PC-3 (cell line): ENCODE measurements at regions not wholly inside any gene's neighbourhood (a gene's known extent, or its start where the extent isn't known, plus 50 kb on each side); places are given as distances from the start of the nearest gene placed in this dataset.

ENCODE experiments used
- ATAC-seq: fragments of 200-7000 bp; cut with Tn5 transposase; 2 replicates; pipeline ENCODE4 v1.9.1; 2020; ENCODE audit warnings: mild to moderate bottlenecking, moderate library complexity
- BruUV-seq: library from RNA; stranded (reverse); fragments of 400-500 nt; replicated peaks from 2 replicates; lab custom pipeline; 2021; lab: Mats Ljungman, UMichigan
- CTCF ChIA-PET: fragments of 300-600 bp; sonication (Branson Sonifier 250); formaldehyde crosslinking; loops from one replicate; lab custom pipeline; 2022; ENCODE audit warnings: antibody characterized with exemption; lab: Charles Lee
- POLR2A ChIA-PET: fragments of 300-600 bp; sonication (Branson Sonifier 250); formaldehyde crosslinking; loops from one replicate; lab custom pipeline; 2022; ENCODE audit warnings: antibody characterized with exemption; ENCODE audit not compliant: unreplicated experiment; lab: Charles Lee
- DNase-seq: peaks from one replicate; pipeline ENCODE4 v3.0.0-alpha.2; 2015
- H2AFZ ChIP-seq: fragments of 300-600 bp; sonication (generic); 2 replicates; pipeline ENCODE4 v1.6.0; 2016; ENCODE audit warnings: antibody characterized with exemption, low read length
- H3F3A ChIP-seq: fragments of 300-600 bp; sonication (generic); one replicate; pipeline ENCODE4 v1.6.0; 2017; ENCODE audit warnings: antibody characterized with exemption, low read length, control low read depth, mild to moderate bottlenecking; ENCODE audit not compliant: unreplicated experiment
- H3K27ac ChIP-seq: fragments of 300-600 bp; sonication (generic); 2 replicates; pipeline ENCODE4 v1.5.1; 2016; ENCODE audit warnings: mild to moderate bottlenecking, low read length
- H3K27me3 ChIP-seq: fragments of 300-600 bp; sonication (generic); 2 replicates; pipeline ENCODE4 v1.6.1; 2016; ENCODE audit warnings: low read length, mixed read lengths
- H3K36me3 ChIP-seq: fragments of 300-600 bp; sonication (generic); 2 replicates; pipeline ENCODE4 v1.6.1; 2016; ENCODE audit warnings: low read depth, mixed run types, low read length, mixed read lengths
- H3K4me1 ChIP-seq: fragments of 300-600 bp; sonication (generic); 2 replicates; pipeline ENCODE4 v1.5.1; 2016; ENCODE audit warnings: low read length; ENCODE audit not compliant: insufficient read depth
- H3K4me2 ChIP-seq: fragments of 300-600 bp; sonication (generic); 2 replicates; pipeline ENCODE4 v1.6.0; 2016; ENCODE audit warnings: low read length
- H3K4me3 ChIP-seq: fragments of 300-600 bp; sonication (generic); 2 replicates; pipeline ENCODE4 v1.5.1; 2016; ENCODE audit warnings: mild to moderate bottlenecking, low read length, mixed read lengths
- H3K79me2 ChIP-seq: fragments of 300-600 bp; sonication (generic); 2 replicates; pipeline ENCODE4 v1.6.1; 2017; ENCODE audit warnings: low read length, mixed read lengths
- H3K9ac ChIP-seq: fragments of 300-600 bp; sonication (generic); 2 replicates; pipeline ENCODE4 v1.6.0; 2016; ENCODE audit warnings: mild to moderate bottlenecking, low read length
- H3K9me2 ChIP-seq: fragments of 300-600 bp; sonication (generic); replicated peaks from 2 replicates; pipeline ENCODE4 v1.6.1; 2016; ENCODE audit warnings: mixed run types, low read length, mixed read lengths
- H3K9me3 ChIP-seq: fragments of 300-600 bp; sonication (generic); 2 replicates; pipeline ENCODE4 v1.6.1; 2016; ENCODE audit warnings: low read length, mixed read lengths
- H4K20me1 ChIP-seq: fragments of 300-600 bp; sonication (generic); 2 replicates; pipeline ENCODE4 v1.6.1; 2016; ENCODE audit warnings: low read length, mixed read lengths
- CTCF ChIP-seq: fragments of 300-600 bp; sonication (generic); conservative IDR thresholded peaks from 2 replicates; pipeline ENCODE4 v1.5.1; 2017; ENCODE audit warnings: antibody characterized with exemption, low read depth, mild to moderate bottlenecking, low read length
- EZH2 ChIP-seq: fragments of 300-600 bp; sonication (generic); IDR thresholded peaks from one replicate; pipeline ENCODE4 v1.6.1; 2017; ENCODE audit warnings: antibody characterized with exemption, mild to moderate bottlenecking, low read length; ENCODE audit not compliant: unreplicated experiment
- EZH2phosphoT487 ChIP-seq: fragments of 300-600 bp; sonication (generic); IDR thresholded peaks from 2 replicates; pipeline ENCODE4 v1.6.1; 2018; ENCODE audit warnings: mild to moderate bottlenecking, antibody characterized with exemption, low read length, borderline replicate concordance
- intact Hi-C: fragments of 100-400 bp; cut with micrococcal nuclease; formaldehyde crosslinking; loops from 2 replicates; pipeline ENCODE4 v1.9.0; 2023

- Histone ChIP-seq H3K27me3 (peaks cover 32% of the 10 kb centered on the region), H3K4me3 (no peak overlapping the region), H2AFZ (no peak overlapping the region), H3K9me2 (no peaks in the 10 kb centered on the region), H3K79me2 (no peaks in the 10 kb centered on the region), H3K36me3 (no peaks in the 10 kb centered on the region), H3K9ac (no peak overlapping the region), H3K27ac (no peak overlapping the region), H4K20me1 (no peaks in the 10 kb centered on the region), H3K4me2 (no peak overlapping the region), H3F3A (no peaks in the 10 kb centered on the region), H3K9me3 (no peaks in the 10 kb centered on the region), H3K4me1 (no peaks in the 10 kb centered on the region)
- ATAC-seq (no peak), DNase-seq (no peak)
- intact Hi-C loops = no loop called here
- CTCF ChIA-PET = no interaction called here
- POLR2A ChIA-PET = no interaction called here
- TF ChIP-seq CTCF (no peak), EZH2phosphoT487 (no peak)
- BruUV-seq = no TSS peak
Observed at GRCh38 chr7:35380739-35381224, 126.9 kb upstream of the TBX20 start.

- H3K27ac ChIP-seq = no peak overlapping the region
- ATAC-seq (no peak), DNase-seq (no peak)
- H4K20me1 ChIP-seq = no peaks in the 10 kb centered on the region
- no peaks in the 10 kb centered on the region for H3K9me2 ChIP-seq
- TF ChIP-seq CTCF = no peak
- TF ChIP-seq EZH2 = no peak
- no peak for TF ChIP-seq EZH2phosphoT487
- no TSS peak for BruUV-seq
- no peak overlapping the region for H3K9ac ChIP-seq
- H3K27me3 ChIP-seq = peaks cover 45% of the 10 kb centered on the region
- no peaks in the 10 kb centered on the region for H3K79me2 ChIP-seq
- H3K4me2 ChIP-seq = no peak overlapping the region
- ChIA-PET POLR2A (no interaction called here), CTCF (no interaction called here)
- intact Hi-C loops = no loop called here
- H2AFZ ChIP-seq = no peak overlapping the region
- no peaks in the 10 kb centered on the region for H3K4me1 ChIP-seq
- H3K9me3 ChIP-seq = no peaks in the 10 kb centered on the region
- H3F3A ChIP-seq = no peaks in the 10 kb centered on the region
- no peaks in the 10 kb centered on the region for H3K36me3 ChIP-seq
- no peak overlapping the region for H3K4me3 ChIP-seq
Observed at GRCh38 chr7:35379481-35379880, 125.6 kb upstream of the TBX20 start.

- DNase-seq = no peak
- no peaks in the 10 kb centered on the region for H3F3A ChIP-seq
- H3K27ac ChIP-seq = no peak overlapping the region
- TF ChIP-seq CTCF = no peak
- TF ChIP-seq EZH2phosphoT487 = no peak
- no peak for TF ChIP-seq EZH2
- no peak overlapping the region for H2AFZ ChIP-seq
- H3K79me2 ChIP-seq = no peaks in the 10 kb centered on the region
- H3K9me2 ChIP-seq = no peaks in the 10 kb centered on the region
- POLR2A ChIA-PET = no interaction called here
- H3K4me2 ChIP-seq = no peak overlapping the region
- H3K9ac ChIP-seq = no peak overlapping the region
- no peak for ATAC-seq
- H3K4me3 ChIP-seq = no peak overlapping the region
- H3K36me3 ChIP-seq = no peaks in the 10 kb centered on the region
- CTCF ChIA-PET = no interaction called here
- H3K4me1 ChIP-seq = no peaks in the 10 kb centered on the region
- no peaks in the 10 kb centered on the region for H4K20me1 ChIP-seq
- H3K27me3 ChIP-seq = peaks cover 42% of the 10 kb centered on the region
- H3K9me3 ChIP-seq = no peaks in the 10 kb centered on the region
- intact Hi-C loops = no loop called here
- no TSS peak for BruUV-seq
Observed at GRCh38 chr7:35375516-35375915, 121.6 kb upstream of the TBX20 start.
